Adipocyte (in vitro differentiated cells): ENCODE measurements at regions not wholly inside any gene's neighbourhood (a gene's known extent, or its start where the extent isn't known, plus 50 kb on each side); places are given as distances from the start of the nearest gene placed in this dataset.

Source experiments
- DNase-seq: peaks from one replicate; pipeline ENCODE4 v3.0.0-alpha.2; 2015; ENCODE audit warnings: low read depth
- H3K27me3 ChIP-seq: replicated peaks from 2 replicates; pipeline ENCODE4 v1.7.0; 2013; ENCODE audit warnings: mild to moderate bottlenecking, low read length, moderate library complexity; ENCODE audit not compliant: control insufficient read depth, insufficient read depth
- H3K36me3 ChIP-seq: 2 replicates; pipeline ENCODE4 v1.7.0; 2013; ENCODE audit warnings: low read length, mild to moderate bottlenecking, moderate library complexity; ENCODE audit not compliant: control insufficient read depth, insufficient read depth, severe bottlenecking
- H3K4me1 ChIP-seq: 2 replicates; pipeline ENCODE4 v1.7.0; 2013; ENCODE audit warnings: mild to moderate bottlenecking, low read length, moderate library complexity; ENCODE audit not compliant: control insufficient read depth, insufficient read depth
- H3K4me3 ChIP-seq: 2 replicates; pipeline ENCODE4 v1.7.0; 2013; ENCODE audit warnings: mild to moderate bottlenecking, low read length, moderate library complexity
- H3K9ac ChIP-seq: 2 replicates; pipeline ENCODE4 v1.7.0; 2013; ENCODE audit warnings: mild to moderate bottlenecking, low read length, moderate library complexity
- H3K9me3 ChIP-seq: 2 replicates; pipeline ENCODE4 v1.7.0; 2013; ENCODE audit warnings: mild to moderate bottlenecking, low read length, moderate library complexity; ENCODE audit not compliant: control insufficient read depth

DNA sequence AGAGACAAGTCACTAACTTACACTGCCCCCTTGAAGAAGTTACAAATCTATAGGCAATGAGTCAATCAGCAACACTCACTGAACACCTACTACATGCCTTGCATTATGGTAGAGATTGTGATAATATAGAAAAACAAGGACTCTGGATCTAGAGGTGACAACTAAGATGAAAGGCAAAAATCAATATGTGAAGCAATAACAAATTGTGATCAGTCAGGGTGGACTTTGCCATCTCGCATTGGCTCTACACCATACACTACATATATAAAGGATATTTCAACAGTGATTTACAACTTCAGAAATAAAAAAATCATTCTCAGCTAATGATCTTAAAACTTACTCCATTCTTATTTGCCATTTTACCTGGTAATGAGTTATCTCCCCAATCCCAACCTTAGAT lies 210.7 kb upstream of the CD96 start:
- no peak overlapping the region for H3K4me3 ChIP-seq
- H3K4me1 ChIP-seq, result peaks cover 18% of the 10 kb centered on the region
- no peaks in the 10 kb centered on the region for H3K36me3 ChIP-seq
- no peak overlapping the region for H3K9ac ChIP-seq
- H3K27me3 ChIP-seq, result no peaks in the 10 kb centered on the region
- H3K9me3 ChIP-seq, result no peaks in the 10 kb centered on the region
- no peak for DNase-seq

GRCh38 chr3:111331912-111332311 lies 210.1 kb upstream of the CD96 start:
- H3K36me3 ChIP-seq, result no peaks in the 10 kb centered on the region
- H3K9ac ChIP-seq, result no peak overlapping the region
- H3K9me3 ChIP-seq, result no peaks in the 10 kb centered on the region
- H3K4me3 ChIP-seq, result no peak overlapping the region
- no peak for DNase-seq
- no peaks in the 10 kb centered on the region for H3K27me3 ChIP-seq
- H3K4me1 ChIP-seq, result peaks cover 18% of the 10 kb centered on the region

DNA sequence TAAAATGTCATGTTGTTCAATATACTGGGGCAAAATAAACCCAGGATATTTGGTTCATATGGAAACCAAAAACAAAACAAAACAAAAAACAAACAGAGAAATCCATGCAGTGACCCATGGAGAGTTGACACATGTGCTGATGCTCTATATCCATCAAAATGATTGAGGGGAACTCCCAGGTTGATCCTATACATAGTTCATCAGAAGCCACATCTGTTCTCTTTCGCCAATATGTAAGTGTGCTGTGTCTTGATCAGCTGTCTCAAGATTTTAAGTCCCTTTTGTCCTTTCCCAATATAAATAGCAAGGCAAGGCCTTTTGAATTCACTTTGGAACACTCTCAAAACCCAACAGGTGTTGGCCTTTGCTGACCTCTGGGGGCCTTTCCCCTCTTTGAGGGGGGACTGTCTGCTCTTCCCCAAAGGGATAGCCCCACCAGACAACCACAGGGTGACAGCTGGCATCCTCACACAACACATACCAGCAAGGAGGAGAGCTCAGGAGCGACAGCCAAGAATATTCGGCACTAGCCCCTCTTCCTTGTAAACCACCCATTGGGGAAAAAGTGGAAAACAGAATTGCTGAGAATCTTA lies 209.4 kb upstream of the CD96 start:
- H3K4me1 ChIP-seq, result peaks cover 18% of the 10 kb centered on the region
- no peaks in the 10 kb centered on the region for H3K9me3 ChIP-seq
- H3K36me3 ChIP-seq, result no peaks in the 10 kb centered on the region
- H3K9ac ChIP-seq, result no peak overlapping the region
- no peak overlapping the region for H3K4me3 ChIP-seq
- no peaks in the 10 kb centered on the region for H3K27me3 ChIP-seq
- DNase-seq, result no peak

DNA sequence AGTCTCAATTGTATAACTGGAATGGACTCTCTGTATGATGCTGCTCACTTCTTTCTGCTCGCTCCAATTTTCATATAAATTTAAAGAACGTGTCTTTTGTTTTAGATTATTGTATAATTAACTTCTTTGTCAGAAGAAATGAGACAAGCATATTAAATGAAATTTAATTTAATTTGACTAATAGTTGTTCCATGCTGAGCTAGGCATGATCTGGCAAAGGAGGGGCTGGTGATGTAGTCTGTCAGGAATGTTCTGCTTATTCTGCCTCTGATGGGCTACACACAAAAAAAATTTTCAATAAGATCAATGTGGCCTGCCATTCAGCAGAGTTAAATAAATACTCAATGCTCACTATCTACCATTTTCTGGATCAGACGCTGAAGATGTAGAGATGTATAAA lies 208.4 kb upstream of the CD96 start:
- peak; percentile 24 for DNase-seq
- no peaks in the 10 kb centered on the region for H3K9me3 ChIP-seq
- H3K36me3 ChIP-seq, result no peaks in the 10 kb centered on the region
- H3K4me3 ChIP-seq, result no peak overlapping the region
- H3K9ac ChIP-seq, result no peak overlapping the region
- H3K27me3 ChIP-seq, result no peaks in the 10 kb centered on the region
- peaks cover 20% of the 10 kb centered on the region for H3K4me1 ChIP-seq

DNA sequence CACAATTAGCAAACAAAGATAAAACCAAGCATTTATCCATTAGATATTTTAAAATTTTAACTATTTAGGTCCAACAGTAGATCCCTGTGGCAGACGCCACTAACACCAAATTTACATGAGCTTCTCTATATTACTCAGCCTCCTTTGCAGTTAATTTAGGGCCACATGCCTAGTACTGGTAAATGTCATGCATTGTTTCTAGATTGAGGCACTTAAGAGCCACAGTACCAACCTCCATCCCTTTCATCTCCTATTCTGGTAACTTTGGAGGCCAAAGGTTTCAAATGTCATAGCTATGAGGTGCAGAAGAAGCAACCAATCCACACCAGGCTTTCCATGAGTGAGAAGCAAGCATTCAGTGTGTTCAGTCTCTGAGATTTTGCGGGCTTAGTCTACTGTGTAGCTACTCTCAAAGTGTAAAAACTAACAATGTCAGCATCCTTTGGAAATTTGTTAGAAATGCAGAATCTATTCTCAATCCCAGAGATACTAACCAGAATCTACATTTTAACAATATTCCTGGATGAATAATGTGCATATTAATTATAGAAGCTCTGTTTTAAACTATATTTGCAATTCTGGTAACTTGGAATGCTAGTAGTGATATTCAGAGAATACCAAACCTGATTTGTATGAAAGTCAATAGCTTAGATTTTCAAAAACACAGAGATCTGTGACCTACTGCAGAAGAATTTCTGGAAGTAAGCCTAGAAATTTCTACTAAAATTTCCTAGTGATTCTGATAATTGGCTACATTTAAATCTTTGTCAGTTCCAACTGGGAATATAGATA lies 206.3 kb upstream of the CD96 start:
- Histone ChIP-seq H3K4me1 (peaks cover 20% of the 10 kb centered on the region), H3K9ac (no peak overlapping the region), H3K4me3 (no peak overlapping the region)

GRCh38 chr3:111336511-111336910 lies 205.5 kb upstream of the CD96 start:
- H3K4me3 ChIP-seq, result no peak overlapping the region
- DNase-seq, result no peak
- H3K27me3 ChIP-seq, result no peaks in the 10 kb centered on the region
- peaks cover 20% of the 10 kb centered on the region for H3K4me1 ChIP-seq
- H3K9me3 ChIP-seq, result no peaks in the 10 kb centered on the region
- no peaks in the 10 kb centered on the region for H3K36me3 ChIP-seq
- no peak overlapping the region for H3K9ac ChIP-seq

More for the DNA sequence above, 206.3 kb upstream of the CD96 start:
- Histone ChIP-seq H3K9me3 (no peaks in the 10 kb centered on the region), H3K36me3 (no peaks in the 10 kb centered on the region), H3K27me3 (no peaks in the 10 kb centered on the region)
- DNase-seq, result peak; percentile 23

- Histone ChIP-seq H3K27me3 (no peaks in the 10 kb centered on the region), H3K9me3 (no peaks in the 10 kb centered on the region), H3K9ac (no peak overlapping the region), H3K36me3 (no peaks in the 10 kb centered on the region), H3K4me1 (peaks cover 20% of the 10 kb centered on the region), H3K4me3 (no peak overlapping the region)
- DNase-seq, result peak; percentile 90
These were observed 203.8 kb upstream of the CD96 start for GRCh38 chr3:111338059-111338698.

GRCh38 chr3:111339017-111339416 lies 203.0 kb upstream of the CD96 start:
- no peaks in the 10 kb centered on the region for H3K27me3 ChIP-seq
- no peaks in the 10 kb centered on the region for H3K9me3 ChIP-seq
- DNase-seq, result no peak

GRCh38 chr3:111351334-111351733 lies 190.7 kb upstream of the CD96 start:
- H3K4me3 ChIP-seq, result no peak overlapping the region
- H3K36me3 ChIP-seq, result no peaks in the 10 kb centered on the region
- DNase-seq, result peak; percentile 43

More at GRCh38 chr3:111339017-111339416, 203.0 kb upstream of the CD96 start:
- Histone ChIP-seq H3K9ac (no peak overlapping the region), H3K36me3 (no peaks in the 10 kb centered on the region), H3K4me3 (no peak overlapping the region), H3K4me1 (peaks cover 17% of the 10 kb centered on the region)

DNA sequence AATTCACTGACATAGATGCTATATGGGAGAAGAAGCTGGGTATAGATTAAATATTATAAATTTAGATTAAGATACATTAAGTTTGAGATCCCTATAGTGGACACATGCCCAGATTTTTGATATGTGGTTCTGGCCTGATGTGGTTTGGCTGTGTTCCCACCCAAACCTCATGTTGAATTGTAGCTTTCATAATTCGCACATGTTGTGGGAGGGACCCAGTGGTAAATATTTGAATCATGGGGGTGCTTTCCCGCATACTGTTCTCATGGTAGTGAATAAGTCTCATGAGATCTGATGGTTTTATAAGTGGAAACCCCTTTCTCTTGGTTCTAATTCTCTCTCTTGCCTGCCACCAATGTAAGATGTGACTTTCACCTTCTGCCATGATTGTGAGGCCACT lies 189.4 kb upstream of the CD96 start:
- H3K4me1 ChIP-seq, result no peaks in the 10 kb centered on the region
- H3K9ac ChIP-seq, result no peak overlapping the region
- peaks cover 11% of the 10 kb centered on the region for H3K9me3 ChIP-seq
- no peak for DNase-seq
- no peaks in the 10 kb centered on the region for H3K27me3 ChIP-seq
- no peaks in the 10 kb centered on the region for H3K36me3 ChIP-seq
- H3K4me3 ChIP-seq, result no peak overlapping the region

More at GRCh38 chr3:111351334-111351733, 190.7 kb upstream of the CD96 start:
- Histone ChIP-seq H3K4me1 (no peaks in the 10 kb centered on the region), H3K9me3 (peaks cover 11% of the 10 kb centered on the region), H3K27me3 (no peaks in the 10 kb centered on the region), H3K9ac (no peak overlapping the region)

DNA sequence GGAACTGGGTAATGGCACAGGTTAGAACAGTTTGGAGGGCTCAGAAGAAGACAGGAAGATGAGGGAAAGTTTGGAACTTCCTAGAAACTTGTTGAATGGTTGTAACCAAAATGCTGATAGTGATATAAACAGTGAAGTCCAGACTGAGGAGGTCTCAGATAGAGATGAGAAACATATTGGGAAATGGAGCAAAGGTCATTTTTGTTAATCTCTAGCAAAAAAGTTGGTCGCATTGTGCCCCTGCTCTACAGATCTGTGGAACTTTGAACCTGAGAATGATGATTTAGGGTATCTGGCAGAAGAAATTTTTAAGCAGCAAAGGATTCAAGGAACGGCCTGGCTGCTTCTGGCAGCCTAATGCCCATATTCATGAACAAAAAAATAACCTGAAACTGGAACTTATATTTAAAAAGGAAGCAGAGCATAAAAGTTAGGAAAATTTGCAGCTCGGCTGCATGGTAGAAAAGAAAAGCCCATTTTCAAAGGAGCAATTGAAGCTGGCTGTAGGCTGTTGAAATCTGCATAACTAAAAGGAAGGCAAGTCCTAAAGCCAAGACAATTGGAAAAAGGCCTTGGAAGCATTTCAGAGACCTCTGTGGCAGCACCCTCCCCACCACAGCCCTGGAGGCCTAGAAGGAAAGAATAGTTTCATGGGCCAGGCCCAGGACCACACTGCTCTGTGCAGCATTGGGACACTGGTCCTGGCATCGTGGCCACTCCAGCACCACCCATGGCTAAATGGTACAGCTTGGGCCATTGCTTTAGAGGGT lies 182.6 kb upstream of the CD96 start:
- Histone ChIP-seq H3K4me3 (no peak overlapping the region), H3K36me3 (no peaks in the 10 kb centered on the region), H3K27me3 (no peaks in the 10 kb centered on the region), H3K4me1 (no peaks in the 10 kb centered on the region), H3K9ac (no peak overlapping the region), H3K9me3 (no peaks in the 10 kb centered on the region)
- DNase-seq, result no peak
